Stomach (tissue), 4 donors: ENCODE measurements at regions not wholly inside any gene's neighbourhood (a gene's known extent, or its start where the extent isn't known, plus 50 kb on each side); places are given as distances from the start of the nearest gene placed in this dataset.

Source experiments
- POLR2A ChIP-seq, 4 donors: fragments of 450-650 bp; IDR thresholded peaks; one replicate each; pipeline ENCODE4 v1.6.1; 2016; ENCODE audit warnings: antibody characterized with exemption in 4 of 4, control low read depth in 2 of 4, mild to moderate bottlenecking in 1 of 4, moderate library complexity in 1 of 4
- TF ChIP-seq, protein P1 (sequence below), 7 experiments: fragments of 450-650 bp in 4 of 7; fragments of 200-600 bp in 3 of 7; sonication (generic) in 3 of 7; IDR thresholded peaks; one replicate each; pipeline ENCODE4 v1.5.1; 2016 to 2019; ENCODE audit warnings: antibody characterized with exemption in 7 of 7, control low read depth in 2 of 7, mild to moderate bottlenecking in 1 of 7

DNA sequence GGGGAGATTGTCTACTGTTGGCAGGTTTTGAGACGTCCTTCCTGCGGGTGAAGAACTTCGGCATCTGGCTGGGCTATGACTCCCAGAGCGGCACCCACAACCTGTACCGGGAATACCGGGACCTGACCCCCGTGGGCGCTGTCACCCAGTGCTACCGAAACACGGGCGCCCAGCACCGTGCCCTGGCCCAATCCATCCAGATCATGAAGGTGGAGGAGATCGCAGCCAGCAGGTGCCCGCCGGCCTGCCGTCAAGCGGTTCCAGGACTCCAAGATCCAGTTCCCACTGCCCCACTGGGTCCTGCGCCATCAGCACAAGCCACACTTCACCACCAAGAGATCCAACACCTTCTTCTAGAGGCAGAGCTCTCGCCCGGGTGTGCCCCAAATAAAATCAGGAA is 194.9 kb upstream of the EPHA6 start:
- TF ChIP-seq, protein P1, sequence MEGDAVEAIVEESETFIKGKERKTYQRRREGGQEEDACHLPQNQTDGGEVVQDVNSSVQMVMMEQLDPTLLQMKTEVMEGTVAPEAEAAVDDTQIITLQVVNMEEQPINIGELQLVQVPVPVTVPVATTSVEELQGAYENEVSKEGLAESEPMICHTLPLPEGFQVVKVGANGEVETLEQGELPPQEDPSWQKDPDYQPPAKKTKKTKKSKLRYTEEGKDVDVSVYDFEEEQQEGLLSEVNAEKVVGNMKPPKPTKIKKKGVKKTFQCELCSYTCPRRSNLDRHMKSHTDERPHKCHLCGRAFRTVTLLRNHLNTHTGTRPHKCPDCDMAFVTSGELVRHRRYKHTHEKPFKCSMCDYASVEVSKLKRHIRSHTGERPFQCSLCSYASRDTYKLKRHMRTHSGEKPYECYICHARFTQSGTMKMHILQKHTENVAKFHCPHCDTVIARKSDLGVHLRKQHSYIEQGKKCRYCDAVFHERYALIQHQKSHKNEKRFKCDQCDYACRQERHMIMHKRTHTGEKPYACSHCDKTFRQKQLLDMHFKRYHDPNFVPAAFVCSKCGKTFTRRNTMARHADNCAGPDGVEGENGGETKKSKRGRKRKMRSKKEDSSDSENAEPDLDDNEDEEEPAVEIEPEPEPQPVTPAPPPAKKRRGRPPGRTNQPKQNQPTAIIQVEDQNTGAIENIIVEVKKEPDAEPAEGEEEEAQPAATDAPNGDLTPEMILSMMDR (IDR thresholded peaks at IDR 0.05): no peak
- TF ChIP-seq POLR2A (IDR thresholded peaks at IDR 0.05): no peak
